Stimulated activated naive CD8-positive, alpha-beta T cell treated with anti-CD3 and anti-CD28 coated beads, Interleukin-15, Interleukin-2, amounts not matched to agents 100 U/mL and 50 U/mL, for 24 hours (primary cell): ENCODE measurements at regions not wholly inside any gene's neighbourhood (a gene's known extent, or its start where the extent isn't known, plus 50 kb on each side); places are given as distances from the start of the nearest gene placed in this dataset.

Experiments used
- ATAC-seq: fragments of 150-1000 bp; cut with Tn5 transposase; one replicate; pipeline ENCODE4 v1.10.0; 2021
- DNase-seq: peaks from one replicate; pipeline ENCODE4 v3.0.0; 2021

- ATAC-seq (no peak), DNase-seq (no peak)
These were observed 1159.5 kb downstream of the ADGRL3 start for GRCh38 chr4:62359441-62360155.

GRCh38 chr4:62344915-62345314 lies 1144.8 kb downstream of the ADGRL3 start:
- ATAC-seq, result no peak
- no peak for DNase-seq

GRCh38 chr4:62344474-62344873 lies 1144.3 kb downstream of the ADGRL3 start:
- ATAC-seq (no peak), DNase-seq (no peak)

- no peak for DNase-seq
- no peak for ATAC-seq
These were observed 1142.2 kb downstream of the ADGRL3 start for GRCh38 chr4:62342346-62342745.

- DNase-seq (no peak), ATAC-seq (no peak)
These were observed 1128.4 kb downstream of the ADGRL3 start for GRCh38 chr4:62328526-62328925.

GRCh38 chr4:62327612-62328297 lies 1127.6 kb downstream of the ADGRL3 start:
- DNase-seq (no peak), ATAC-seq (no peak)

- no peak for ATAC-seq
- DNase-seq, result no peak
These were observed 1124.1 kb downstream of the ADGRL3 start for GRCh38 chr4:62324215-62324614.

GRCh38 chr4:62320612-62321011 lies 1120.5 kb downstream of the ADGRL3 start:
- ATAC-seq, result no peak
- no peak for DNase-seq

- ATAC-seq, result no peak
These were observed 1102.6 kb downstream of the ADGRL3 start for GRCh38 chr4:62302710-62303109.

GRCh38 chr4:62301500-62301899 lies 1101.4 kb downstream of the ADGRL3 start:
- DNase-seq (no peak), ATAC-seq (no peak)

More at GRCh38 chr4:62302710-62303109, 1102.6 kb downstream of the ADGRL3 start:
- no peak for DNase-seq

- ATAC-seq, result no peak
- no peak for DNase-seq
These were observed 1093.4 kb downstream of the ADGRL3 start for GRCh38 chr4:62293551-62293950.

- DNase-seq (no peak), ATAC-seq (no peak)
These were observed 1092.8 kb downstream of the ADGRL3 start for GRCh38 chr4:62292911-62293310.

- ATAC-seq (no peak), DNase-seq (no peak)
These were observed 1088.8 kb downstream of the ADGRL3 start for GRCh38 chr4:62288808-62289541.

GRCh38 chr4:62285026-62285425 lies 1084.9 kb downstream of the ADGRL3 start:
- DNase-seq, result no peak
- ATAC-seq, result no peak

- DNase-seq, result no peak
- ATAC-seq, result no peak
These were observed 1079.6 kb downstream of the ADGRL3 start for GRCh38 chr4:62279689-62280088.

GRCh38 chr4:62275470-62275869 lies 1075.3 kb downstream of the ADGRL3 start:
- ATAC-seq, result no peak
- no peak for DNase-seq

- no peak for DNase-seq
- no peak for ATAC-seq
These were observed 1074.7 kb downstream of the ADGRL3 start for GRCh38 chr4:62274782-62275181.

GRCh38 chr4:62271107-62271506 lies 1071.0 kb downstream of the ADGRL3 start:
- DNase-seq (no peak), ATAC-seq (no peak)

GRCh38 chr4:62269918-62270317 lies 1069.8 kb downstream of the ADGRL3 start:
- DNase-seq (no peak), ATAC-seq (no peak)

- DNase-seq (no peak), ATAC-seq (no peak)
These were observed 1063.3 kb downstream of the ADGRL3 start for GRCh38 chr4:62263454-62263853.

- ATAC-seq (no peak), DNase-seq (no peak)
These were observed 1062.5 kb downstream of the ADGRL3 start for GRCh38 chr4:62262676-62263075.

- no peak for ATAC-seq
- no peak for DNase-seq
These were observed 1060.1 kb downstream of the ADGRL3 start for GRCh38 chr4:62260254-62260653.

GRCh38 chr4:62256479-62256878 lies 1056.4 kb downstream of the ADGRL3 start:
- DNase-seq (no peak), ATAC-seq (no peak)
